ENCODE measurements at regions not wholly inside any gene's neighbourhood (a gene's known extent, or its start where the extent isn't known, plus 50 kb on each side); places are given as distances from the start of the nearest gene placed in this dataset.

DNA sequence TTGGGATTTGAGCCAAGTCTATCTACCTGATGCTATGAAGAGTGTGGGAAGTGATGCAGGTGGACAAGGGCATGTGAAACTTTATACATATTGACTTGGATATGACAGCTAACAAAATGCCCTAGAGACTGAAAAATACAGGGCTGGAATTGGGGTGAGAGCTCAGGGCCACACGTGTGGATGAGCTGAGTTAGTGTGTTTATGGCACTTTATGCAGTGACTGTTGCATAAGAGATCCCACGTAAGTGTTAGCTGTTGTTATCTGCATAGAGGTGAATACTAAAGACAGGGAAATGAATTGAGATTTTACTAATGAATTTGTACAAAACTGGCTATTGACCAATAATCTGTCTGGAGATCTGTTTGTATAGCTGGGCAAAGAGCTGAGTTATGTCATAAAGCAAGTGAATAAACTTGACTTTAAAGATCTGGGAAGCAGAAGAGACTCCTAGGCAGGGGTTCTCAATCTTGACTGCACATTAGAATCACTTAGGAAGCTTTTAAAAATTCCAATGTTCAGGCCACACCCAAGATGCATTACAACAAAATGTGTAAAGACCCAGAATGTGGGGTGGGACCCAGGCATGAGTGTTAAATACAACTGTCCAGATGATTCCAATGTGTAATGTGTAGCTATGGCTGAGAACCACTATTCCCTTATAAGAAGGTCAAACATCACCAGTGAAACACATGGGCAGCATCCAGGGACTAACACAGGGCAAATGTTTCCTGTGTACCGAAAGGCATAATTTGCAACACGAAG, 74.2 kb upstream of the STK17B start:
- Mint-ChIP-seq H3K27me3 (no peaks in the 10 kb centered on the region), H3K27ac (no peak overlapping the region), H3K36me3 (peaks cover 3% of the 10 kb centered on the region), H3K9me3 (peaks cover 3% of the 10 kb centered on the region), H3K4me1 (ENCODE audit: unreplicated experiment) (peaks cover 24% of the 10 kb centered on the region), H3K4me3 (no peak overlapping the region)
- DNase-seq (ENCODE audit: extremely low spot score, unreplicated experiment) = no peak
- TF ChIP-seq, protein P1, sequence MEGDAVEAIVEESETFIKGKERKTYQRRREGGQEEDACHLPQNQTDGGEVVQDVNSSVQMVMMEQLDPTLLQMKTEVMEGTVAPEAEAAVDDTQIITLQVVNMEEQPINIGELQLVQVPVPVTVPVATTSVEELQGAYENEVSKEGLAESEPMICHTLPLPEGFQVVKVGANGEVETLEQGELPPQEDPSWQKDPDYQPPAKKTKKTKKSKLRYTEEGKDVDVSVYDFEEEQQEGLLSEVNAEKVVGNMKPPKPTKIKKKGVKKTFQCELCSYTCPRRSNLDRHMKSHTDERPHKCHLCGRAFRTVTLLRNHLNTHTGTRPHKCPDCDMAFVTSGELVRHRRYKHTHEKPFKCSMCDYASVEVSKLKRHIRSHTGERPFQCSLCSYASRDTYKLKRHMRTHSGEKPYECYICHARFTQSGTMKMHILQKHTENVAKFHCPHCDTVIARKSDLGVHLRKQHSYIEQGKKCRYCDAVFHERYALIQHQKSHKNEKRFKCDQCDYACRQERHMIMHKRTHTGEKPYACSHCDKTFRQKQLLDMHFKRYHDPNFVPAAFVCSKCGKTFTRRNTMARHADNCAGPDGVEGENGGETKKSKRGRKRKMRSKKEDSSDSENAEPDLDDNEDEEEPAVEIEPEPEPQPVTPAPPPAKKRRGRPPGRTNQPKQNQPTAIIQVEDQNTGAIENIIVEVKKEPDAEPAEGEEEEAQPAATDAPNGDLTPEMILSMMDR (conservative IDR thresholded peaks at IDR 0.05) = no peak

DNA sequence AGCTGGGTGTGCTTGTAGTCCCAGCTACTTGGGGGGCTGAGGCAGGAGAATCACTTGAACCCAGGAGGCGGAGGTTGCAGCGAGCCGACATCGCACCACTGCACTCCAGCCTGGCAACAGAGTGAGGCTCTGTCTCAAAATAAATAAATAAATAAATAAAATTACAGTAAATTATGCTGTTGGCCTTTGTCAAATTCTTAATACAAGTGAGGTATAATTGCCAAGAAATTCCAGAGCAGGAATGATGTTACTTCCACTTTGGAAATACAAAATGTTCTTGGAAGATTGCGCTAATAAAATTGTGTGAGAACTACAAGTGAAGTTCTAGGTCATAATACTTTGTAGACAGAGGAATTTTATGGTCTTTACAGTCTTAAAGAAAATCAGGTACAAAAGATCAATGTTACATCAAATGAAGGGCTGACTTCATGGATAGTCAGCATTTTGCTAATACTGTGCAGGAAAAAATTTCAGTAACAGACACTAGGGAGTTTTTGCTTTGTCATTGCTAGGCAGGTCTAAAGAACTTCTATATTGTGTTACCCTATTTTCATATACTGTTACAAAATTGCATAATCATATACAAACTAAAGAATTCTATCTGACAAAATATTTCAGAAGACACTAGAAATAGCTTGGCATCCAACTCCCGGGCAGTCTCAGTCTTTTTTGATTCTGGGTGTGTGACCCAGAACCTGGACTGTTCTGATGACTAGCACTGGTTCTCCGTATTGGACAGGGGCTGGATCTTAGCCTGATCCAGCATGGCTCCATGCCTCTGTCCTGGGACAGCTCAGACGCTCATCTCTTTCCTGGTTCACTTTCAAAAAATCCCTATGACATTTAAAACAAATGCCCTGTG, 76.0 kb upstream of the STK17B start:
- Mint-ChIP-seq H3K4me1 (ENCODE audit: unreplicated experiment) (peaks cover 24% of the 10 kb centered on the region), H3K4me3 (no peak overlapping the region), H3K27me3 (no peaks in the 10 kb centered on the region), H3K27ac (no peak overlapping the region), H3K9me3 (peaks cover 9% of the 10 kb centered on the region), H3K36me3 (peaks cover 12% of the 10 kb centered on the region)
- no peak for DNase-seq (ENCODE audit: extremely low spot score, unreplicated experiment)
- TF ChIP-seq, protein P1 (conservative IDR thresholded peaks at IDR 0.05) = no peak

DNA sequence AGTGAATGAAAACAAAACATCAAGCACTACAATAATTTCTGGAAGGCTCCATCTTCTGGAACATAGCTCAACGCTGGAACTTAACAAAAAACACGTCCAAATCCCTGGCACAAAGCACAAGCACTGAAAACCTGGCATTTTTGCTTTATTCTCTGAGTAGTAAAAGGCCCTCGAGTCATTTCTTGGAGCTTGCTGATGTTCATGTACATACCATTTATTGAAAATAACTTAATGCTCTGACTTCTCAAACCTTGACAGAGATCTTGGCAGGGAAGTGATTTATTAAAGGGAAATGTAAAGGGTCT, 76.5 kb upstream of the STK17B start:
- no peak overlapping the region for H3K4me3 Mint-ChIP-seq
- no peak overlapping the region for H3K27ac Mint-ChIP-seq
- peaks cover 24% of the 10 kb centered on the region for H3K4me1 Mint-ChIP-seq (ENCODE audit: unreplicated experiment)
- H3K36me3 Mint-ChIP-seq = peaks cover 18% of the 10 kb centered on the region
- H3K9me3 Mint-ChIP-seq = peaks cover 9% of the 10 kb centered on the region
- TF ChIP-seq, protein P1 (conservative IDR thresholded peaks at IDR 0.05) = no peak
- no peak for DNase-seq (ENCODE audit: extremely low spot score, unreplicated experiment)
- no peaks in the 10 kb centered on the region for H3K27me3 Mint-ChIP-seq

DNA sequence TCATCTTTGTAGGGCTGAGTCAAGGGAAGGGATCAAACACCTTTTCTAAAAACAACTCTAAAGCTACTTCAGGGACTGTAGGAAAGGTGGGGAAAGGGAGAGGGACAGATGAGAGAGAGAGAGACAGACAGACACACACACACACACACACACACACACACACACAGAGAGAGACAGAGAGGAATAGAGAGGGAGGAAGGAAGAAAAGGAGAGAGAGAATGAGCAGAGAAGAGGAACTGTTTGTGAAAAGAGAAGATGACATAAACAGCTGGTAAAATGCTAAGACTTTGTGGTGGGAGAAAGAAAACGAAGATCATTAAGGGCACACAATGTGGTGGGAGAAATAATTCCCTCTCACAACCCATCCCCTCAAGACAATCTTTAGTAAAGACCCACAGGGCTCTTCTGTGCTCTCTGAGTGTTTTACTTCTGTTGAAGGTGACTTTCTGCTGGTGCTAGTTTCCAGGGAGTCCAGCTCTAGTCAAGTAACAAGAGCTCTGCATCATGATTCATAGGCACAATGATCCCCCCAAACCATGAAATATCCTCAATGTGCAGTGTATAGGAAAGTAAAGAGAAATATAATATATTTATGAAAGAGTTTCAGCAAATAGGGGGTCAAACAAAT, 77.2 kb upstream of the STK17B start:
- Mint-ChIP-seq H3K27ac (no peak overlapping the region), H3K4me3 (no peak overlapping the region), H3K9me3 (peaks cover 9% of the 10 kb centered on the region), H3K4me1 (ENCODE audit: unreplicated experiment) (peaks cover 24% of the 10 kb centered on the region), H3K27me3 (no peaks in the 10 kb centered on the region), H3K36me3 (peaks cover 20% of the 10 kb centered on the region)
- TF ChIP-seq, protein P1 (conservative IDR thresholded peaks at IDR 0.05) = no peak
- DNase-seq (ENCODE audit: extremely low spot score, unreplicated experiment) = no peak

DNA sequence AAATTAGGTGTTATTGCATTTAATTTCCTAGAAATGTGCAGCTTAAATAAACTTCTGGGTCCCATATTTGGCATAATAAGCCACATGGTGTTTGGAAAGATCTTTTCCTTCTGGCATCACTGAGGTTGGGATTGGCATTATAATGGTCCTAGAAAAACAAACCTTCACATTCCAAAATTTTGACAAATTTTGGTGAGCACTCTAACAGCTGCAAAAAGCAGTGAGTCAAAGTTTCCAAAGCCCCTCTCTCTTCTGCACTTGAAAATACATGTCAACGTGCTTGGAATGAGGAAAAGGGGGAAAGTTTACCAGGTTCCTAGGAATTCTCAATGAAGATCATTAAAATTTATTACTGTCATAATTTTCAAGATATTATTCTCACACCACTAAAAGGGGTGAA, 77.8 kb upstream of the STK17B start:
- H3K36me3 Mint-ChIP-seq = peaks cover 20% of the 10 kb centered on the region
- H3K4me1 Mint-ChIP-seq (ENCODE audit: unreplicated experiment) = peaks cover 24% of the 10 kb centered on the region
- no peak overlapping the region for H3K4me3 Mint-ChIP-seq
- peaks cover 9% of the 10 kb centered on the region for H3K9me3 Mint-ChIP-seq
- no peak overlapping the region for H3K27ac Mint-ChIP-seq
- TF ChIP-seq, protein P1 (conservative IDR thresholded peaks at IDR 0.05) = no peak
- no peaks in the 10 kb centered on the region for H3K27me3 Mint-ChIP-seq
- DNase-seq (ENCODE audit: extremely low spot score, unreplicated experiment) = no peak

All from type B pancreatic cell (in vitro differentiated cells).